OCI-LY7 (cell line): ENCODE measurements at regions not wholly inside any gene's neighbourhood (a gene's known extent, or its start where the extent isn't known, plus 50 kb on each side); places are given as distances from the start of the nearest gene placed in this dataset.

Experiments used
- CTCF ChIP-seq: fragments of 200-600 bp; sonication (generic); conservative IDR thresholded peaks from 2 replicates; pipeline ENCODE4 v1.5.1; 2014; ENCODE audit warnings: mild to moderate bottlenecking, antibody characterized with exemption, low read length, moderate library complexity, mixed read lengths
- EZH2phosphoT487 ChIP-seq: fragments of 200-600 bp; sonication (generic); IDR thresholded peaks from 2 replicates; pipeline ENCODE4 v1.6.1; 2018; ENCODE audit warnings: low read depth, borderline replicate concordance, mild to moderate bottlenecking, mixed run types, antibody characterized with exemption, low read length, moderate library complexity, mixed read lengths

- TF ChIP-seq CTCF (no peak), EZH2phosphoT487 (no peak)
Measured at GRCh38 chr12:24079083-24079482, 129.6 kb upstream of the SOX5 start.
